Kidney epithelial cell (primary cell): ENCODE measurements at regions not wholly inside any gene's neighbourhood (a gene's known extent, or its start where the extent isn't known, plus 50 kb on each side); places are given as distances from the start of the nearest gene placed in this dataset.
"Not testable (repeated sequence)": the region's sequence is repeated elsewhere in the genome, so short reads cannot be mapped to it uniquely, and the experiment has no call there.

ENCODE experiments used
- DNase-seq: peaks from one replicate; pipeline ENCODE4 v3.0.0-alpha.2; 2010; ENCODE audit warnings: low read depth
- H3K27me3 ChIP-seq: 2 replicates; pipeline ENCODE4 v1.6.0; 2011; ENCODE audit warnings: low read length; ENCODE audit not compliant: control insufficient read depth, insufficient read depth
- H3K36me3 ChIP-seq: 2 replicates; pipeline ENCODE4 v1.5.1; 2011; ENCODE audit warnings: low read length; ENCODE audit not compliant: control insufficient read depth, insufficient read depth
- H3K4me3 ChIP-seq: 2 replicates; pipeline ENCODE4 v1.5.1; 2011; ENCODE audit warnings: low read depth, mild to moderate bottlenecking, control low read depth, low read length
- CTCF ChIP-seq: IDR thresholded peaks from 2 replicates; pipeline ENCODE4 v1.5.1; 2011; ENCODE audit warnings: mild to moderate bottlenecking, moderate library complexity, low read length, control low read depth, inconsistent platforms; ENCODE audit not compliant: insufficient read depth, poor library complexity, severe bottlenecking

GRCh38 chr4:84264652-84265051, 234.4 kb downstream of the NKX6-1 start:
- DNase-seq = no peak
- no peaks in the 10 kb centered on the region for H3K27me3 ChIP-seq
- TF ChIP-seq CTCF = no peak
- H3K4me3 ChIP-seq = no peak overlapping the region
- H3K36me3 ChIP-seq = no peaks in the 10 kb centered on the region

- TF ChIP-seq CTCF = no peak
- no peak overlapping the region for H3K4me3 ChIP-seq
- no peaks in the 10 kb centered on the region for H3K36me3 ChIP-seq
- DNase-seq = no peak
- H3K27me3 ChIP-seq = no peaks in the 10 kb centered on the region
These were observed 235.7 kb downstream of the NKX6-1 start for GRCh38 chr4:84263415-84263814.

- TF ChIP-seq CTCF = no peak
- H3K27me3 ChIP-seq = no peaks in the 10 kb centered on the region
- no peak overlapping the region for H3K4me3 ChIP-seq
- DNase-seq = no peak
- H3K36me3 ChIP-seq = no peaks in the 10 kb centered on the region
These were observed 238.6 kb downstream of the NKX6-1 start for GRCh38 chr4:84260495-84260894.

- Histone ChIP-seq H3K36me3 (no peaks in the 10 kb centered on the region), H3K27me3 (no peaks in the 10 kb centered on the region), H3K4me3 (no peak overlapping the region)
- TF ChIP-seq CTCF = peak; percentile 66
- no peak for DNase-seq
These were observed 239.9 kb downstream of the NKX6-1 start for GRCh38 chr4:84258905-84259830.

- Histone ChIP-seq H3K27me3 (no peaks in the 10 kb centered on the region), H3K4me3 (no peak overlapping the region), H3K36me3 (no peaks in the 10 kb centered on the region)
- no peak for DNase-seq
- TF ChIP-seq CTCF = no peak
These were observed 244.6 kb downstream of the NKX6-1 start for GRCh38 chr4:84254537-84254936.

GRCh38 chr4:84249521-84249920, 249.6 kb downstream of the NKX6-1 start:
- H3K36me3 ChIP-seq = no peaks in the 10 kb centered on the region
- no peak for TF ChIP-seq CTCF
- no peaks in the 10 kb centered on the region for H3K27me3 ChIP-seq
- DNase-seq = no peak
- no peak overlapping the region for H3K4me3 ChIP-seq

GRCh38 chr4:84245042-84245441, 254.1 kb downstream of the NKX6-1 start:
- H3K27me3 ChIP-seq, DNase-seq, H3K4me3 ChIP-seq, H3K36me3 ChIP-seq: not testable (repeated sequence)

- not testable (repeated sequence) for H3K36me3 ChIP-seq, DNase-seq, H3K4me3 ChIP-seq, H3K27me3 ChIP-seq
These were observed 254.7 kb downstream of the NKX6-1 start for GRCh38 chr4:84244346-84244801.
